Body of pancreas (tissue), 4 donors: ENCODE measurements at regions not wholly inside any gene's neighbourhood (a gene's known extent, or its start where the extent isn't known, plus 50 kb on each side); places are given as distances from the start of the nearest gene placed in this dataset.

Source experiments
- ATAC-seq: fragments of 150-250 bp; one replicate; pipeline ENCODE4 v1.9.1; 2016
- DNase-seq, 4 donors: peaks; one replicate each; pipeline ENCODE4 v3.0.0-alpha.2; 2019
- H3K27ac ChIP-seq, 4 donors: fragments of 200-600 bp; sonication (generic); 1 replicate in 3 of 4; 2 replicates in 1 of 4; pipeline versions ENCODE4 v1.5.1 to v1.6.1; 2016 to 2019; ENCODE audit warnings: mild to moderate bottlenecking in 1 of 4, mixed read lengths in 1 of 4, moderate library complexity in 1 of 4
- H3K27me3 ChIP-seq, 2 donors: fragments of 200-600 bp; sonication (generic); one replicate each; pipeline ENCODE4 v1.6.0; 2016; ENCODE audit warnings: mild to moderate bottlenecking in 1 of 2
- H3K36me3 ChIP-seq, 2 donors: fragments of 200-600 bp; sonication (generic); replicated peaks in 1 of 2; 2 replicates each; pipeline ENCODE4 v1.5.1; 2016; ENCODE audit warnings: low read depth in 2 of 2; ENCODE audit not compliant: insufficient read depth in 1 of 2
- H3K4me1 ChIP-seq: fragments of 200-600 bp; sonication (generic); one replicate; pipeline ENCODE4 v1.6.0; 2016
- H3K4me3 ChIP-seq, 2 donors: fragments of 200-600 bp; sonication (generic); 1 replicate in 1 of 2; 2 replicates in 1 of 2; pipeline ENCODE4 v1.5.1; 2016 to 2019
- H3K9me3 ChIP-seq, 3 donors: fragments of 200-600 bp; sonication (generic); 1 replicate in 2 of 3; 2 replicates in 1 of 3; pipeline ENCODE4 v1.5.1; 2016
- POLR2A ChIP-seq, 3 donors: fragments of 450-650 bp; IDR thresholded peaks; one replicate each; pipeline ENCODE4 v1.6.1; 2016; ENCODE audit warnings: antibody characterized with exemption in 3 of 3, mild to moderate bottlenecking in 2 of 3
- WGBS, 2 donors: methylation state at CpG; one replicate each; pipeline ENCODE4 v1.1.5; 2017; 5-methylcytosine and 5-hydroxymethylcytosine counted together
- intact Hi-C: fragments of 100-400 bp; cut with DNase I; formaldehyde crosslinking; loops from one replicate; pipeline ENCODE4 v1.15.1; 2023
- TF ChIP-seq, protein P1 (sequence below), 7 experiments: fragments of 450-650 bp in 4 of 7; fragments of 200-600 bp in 3 of 7; sonication (generic) in 3 of 7; IDR thresholded peaks; one replicate each; pipeline ENCODE4 v1.5.1; 2016 to 2019; ENCODE audit warnings: antibody characterized with exemption in 7 of 7

DNA sequence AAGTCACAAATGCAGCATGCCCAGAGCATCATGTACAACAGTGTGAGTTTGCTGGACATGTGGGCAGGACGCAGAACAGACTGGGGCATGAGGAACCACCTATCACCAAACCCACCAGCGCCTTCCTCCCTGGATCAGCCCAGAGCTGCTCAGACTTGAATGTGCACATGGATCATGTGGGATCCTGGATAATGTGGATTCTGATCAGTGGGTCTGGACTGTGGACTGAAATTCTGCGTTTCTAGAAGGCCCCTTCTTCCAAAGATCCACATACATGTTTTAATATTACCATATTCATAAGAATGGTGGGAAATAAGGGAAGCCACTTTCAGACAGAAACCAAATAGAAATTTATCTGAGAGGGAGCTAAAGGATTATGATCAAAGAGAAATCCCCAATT is 85.6 kb upstream of the VPREB1 start:
- Histone ChIP-seq H3K27me3 (no peaks in the 10 kb centered on the region), H3K36me3 (no peaks in the 10 kb centered on the region), H3K4me1 (peaks cover 5% of the 10 kb centered on the region), H3K9me3 (no peaks in the 10 kb centered on the region), H3K27ac (no peak overlapping the region), H3K4me3 (no peak overlapping the region)
- intact Hi-C loops = no loop called here
- WGBS, 2 donors = 16 to 24% methylated on average over 2 to 3 of the region's 3 CpGs
- TF ChIP-seq POLR2A (IDR thresholded peaks at IDR 0.05) = no peak
- TF ChIP-seq, protein P1, sequence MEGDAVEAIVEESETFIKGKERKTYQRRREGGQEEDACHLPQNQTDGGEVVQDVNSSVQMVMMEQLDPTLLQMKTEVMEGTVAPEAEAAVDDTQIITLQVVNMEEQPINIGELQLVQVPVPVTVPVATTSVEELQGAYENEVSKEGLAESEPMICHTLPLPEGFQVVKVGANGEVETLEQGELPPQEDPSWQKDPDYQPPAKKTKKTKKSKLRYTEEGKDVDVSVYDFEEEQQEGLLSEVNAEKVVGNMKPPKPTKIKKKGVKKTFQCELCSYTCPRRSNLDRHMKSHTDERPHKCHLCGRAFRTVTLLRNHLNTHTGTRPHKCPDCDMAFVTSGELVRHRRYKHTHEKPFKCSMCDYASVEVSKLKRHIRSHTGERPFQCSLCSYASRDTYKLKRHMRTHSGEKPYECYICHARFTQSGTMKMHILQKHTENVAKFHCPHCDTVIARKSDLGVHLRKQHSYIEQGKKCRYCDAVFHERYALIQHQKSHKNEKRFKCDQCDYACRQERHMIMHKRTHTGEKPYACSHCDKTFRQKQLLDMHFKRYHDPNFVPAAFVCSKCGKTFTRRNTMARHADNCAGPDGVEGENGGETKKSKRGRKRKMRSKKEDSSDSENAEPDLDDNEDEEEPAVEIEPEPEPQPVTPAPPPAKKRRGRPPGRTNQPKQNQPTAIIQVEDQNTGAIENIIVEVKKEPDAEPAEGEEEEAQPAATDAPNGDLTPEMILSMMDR (IDR thresholded peaks at IDR 0.05) = no peak
- ATAC-seq (no peak), DNase-seq (no peak)

DNA sequence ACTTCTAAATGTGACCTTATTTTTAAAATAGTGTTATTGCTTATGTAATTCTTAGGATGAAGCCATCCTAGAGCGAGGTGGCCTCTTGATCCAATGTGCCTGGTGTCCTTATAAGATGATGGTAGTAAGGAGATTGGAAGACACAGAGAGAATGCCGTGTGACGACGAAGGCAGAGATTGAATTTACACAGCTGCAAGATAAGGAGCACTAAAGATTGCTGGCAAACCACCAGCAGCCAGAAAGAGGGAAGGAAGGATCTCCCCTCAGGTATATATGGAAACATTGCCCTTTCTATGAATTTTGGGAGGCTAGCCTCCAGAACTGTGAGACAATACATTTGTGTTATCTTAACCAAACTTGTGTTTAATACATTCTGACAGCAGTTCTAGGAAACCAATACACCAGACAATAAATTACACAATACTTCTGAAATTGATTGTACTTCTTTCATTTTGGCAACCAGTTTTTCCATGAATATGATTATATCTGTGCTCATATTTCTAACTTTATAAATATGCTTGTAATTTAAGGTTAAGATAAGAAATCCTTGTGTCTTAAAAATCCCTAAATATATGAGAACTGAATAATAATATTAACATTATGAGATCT is 86.3 kb upstream of the VPREB1 start:
- H3K4me3 ChIP-seq = no peak overlapping the region
- H3K4me1 ChIP-seq = peaks cover 5% of the 10 kb centered on the region
- DNase-seq (no peak), ATAC-seq (no peak)
- no peaks in the 10 kb centered on the region for H3K27me3 ChIP-seq
- no peaks in the 10 kb centered on the region for H3K9me3 ChIP-seq
- WGBS, 2 donors = 48 to 65% methylated on average over 4 of the region's 4 CpGs
- intact Hi-C loops = no loop called here
- TF ChIP-seq, protein P1 (IDR thresholded peaks at IDR 0.05) = no peak
- TF ChIP-seq POLR2A (IDR thresholded peaks at IDR 0.05) = no peak
- H3K36me3 ChIP-seq = no peaks in the 10 kb centered on the region
- no peak overlapping the region for H3K27ac ChIP-seq

DNA sequence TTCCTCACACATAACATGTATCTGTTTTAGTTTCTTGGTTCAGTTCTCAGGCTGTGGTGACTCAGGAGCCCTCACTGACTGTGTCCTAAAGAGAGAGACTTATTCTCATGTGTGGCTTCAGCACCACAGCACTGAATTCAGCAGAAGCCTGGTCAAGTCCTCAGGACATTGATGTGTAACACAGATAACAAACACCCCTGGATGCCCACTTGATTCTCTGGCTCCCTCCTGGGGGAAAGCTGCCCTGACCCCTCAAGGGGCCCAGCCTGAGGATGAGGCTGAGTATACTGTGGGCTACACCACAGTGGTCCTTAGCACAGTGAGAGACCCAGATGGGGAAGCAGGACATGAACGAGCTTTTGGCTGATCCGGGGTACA is 87.2 kb upstream of the VPREB1 start:
- Histone ChIP-seq H3K4me3 (no peak overlapping the region), H3K27ac (no peak overlapping the region), H3K27me3 (no peaks in the 10 kb centered on the region), H3K36me3 (no peaks in the 10 kb centered on the region), H3K4me1 (peaks cover 5% of the 10 kb centered on the region), H3K9me3 (no peaks in the 10 kb centered on the region)
- TF ChIP-seq, protein P1 (IDR thresholded peaks at IDR 0.05) = no peak
- TF ChIP-seq POLR2A (IDR thresholded peaks at IDR 0.05) = no peak
- DNase-seq (no peak), ATAC-seq (no peak)
- intact Hi-C loops = no loop called here
- 38 to 64% methylated on average over 2 of the region's 2 CpGs for WGBS, 2 donors

DNA sequence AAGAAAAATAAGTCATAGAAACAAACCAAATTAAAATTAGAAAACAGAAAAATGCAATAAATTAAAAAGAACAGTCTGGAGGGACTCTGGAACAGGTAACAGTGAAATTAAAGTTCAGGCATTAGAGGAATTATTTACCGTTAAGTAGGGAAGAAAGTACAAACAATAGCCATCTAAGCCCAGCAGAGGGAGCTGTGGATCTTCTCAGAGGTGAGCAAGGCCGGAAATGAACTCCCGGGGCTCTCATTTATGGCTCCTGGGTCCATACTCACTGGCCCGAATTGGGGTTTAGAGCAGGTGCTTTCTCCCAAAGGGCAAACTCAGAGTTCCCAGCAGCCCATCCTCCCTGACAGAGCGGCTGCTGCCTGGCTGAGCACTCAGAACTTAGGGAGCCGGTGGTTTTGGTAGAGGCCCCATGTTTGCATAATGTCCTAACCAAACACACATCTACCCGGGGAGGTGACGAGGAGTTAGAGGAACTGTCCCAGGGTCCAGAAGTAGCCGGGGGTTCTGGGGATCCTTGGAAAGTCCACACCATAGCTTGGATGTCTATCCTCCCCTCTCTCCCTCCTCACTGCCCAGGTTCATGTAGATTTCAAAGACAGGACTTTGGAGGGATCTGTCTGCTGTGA is 87.8 kb upstream of the VPREB1 start:
- 9 to 13% methylated on average over 8 to 9 of the region's 9 CpGs for WGBS, 2 donors
- Histone ChIP-seq H3K9me3 (no peaks in the 10 kb centered on the region), H3K27ac (no peak overlapping the region), H3K36me3 (no peaks in the 10 kb centered on the region), H3K27me3 (no peaks in the 10 kb centered on the region), H3K4me1 (peaks cover 5% of the 10 kb centered on the region), H3K4me3 (no peak overlapping the region)
- ATAC-seq (peak; percentile 79), DNase-seq (peak; percentile 70 to 85 (median 78))
- TF ChIP-seq, protein P1 (IDR thresholded peaks at IDR 0.05) = peak in 6 of 7 experiments; percentile 52 to 70 (median 66)
- TF ChIP-seq POLR2A (IDR thresholded peaks at IDR 0.05) = peak in 1 of 3 donors; percentile 25
- intact Hi-C loops = no loop called here

DNA sequence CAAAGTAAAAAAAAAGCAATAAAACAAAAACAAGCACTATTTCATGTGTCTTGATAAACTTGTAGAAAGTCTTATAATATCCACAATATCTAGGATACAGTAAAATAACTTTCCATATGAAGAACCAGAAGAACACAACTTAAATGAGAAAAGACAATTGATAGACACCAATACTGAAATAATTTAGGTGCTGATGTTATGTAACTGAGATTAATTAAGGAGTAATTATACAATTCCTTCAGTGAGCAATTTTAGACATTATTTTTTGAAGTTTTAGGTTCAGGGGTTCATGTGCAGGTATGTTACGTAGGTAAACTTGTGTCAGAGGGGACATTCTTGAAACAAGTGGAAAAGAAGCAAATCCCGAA is 88.3 kb upstream of the VPREB1 start:
- ATAC-seq (no peak), DNase-seq (no peak)
- 20 to 25% methylated on average over 2 of the region's 2 CpGs for WGBS, 2 donors
- no peak for TF ChIP-seq POLR2A (IDR thresholded peaks at IDR 0.05)
- Histone ChIP-seq H3K36me3 (no peaks in the 10 kb centered on the region), H3K4me3 (no peak overlapping the region), H3K4me1 (peaks cover 5% of the 10 kb centered on the region), H3K27ac (no peak overlapping the region), H3K9me3 (no peaks in the 10 kb centered on the region), H3K27me3 (no peaks in the 10 kb centered on the region)
- intact Hi-C loops = no loop called here
